Keratinocyte (primary cell): ENCODE measurements at regions not wholly inside any gene's neighbourhood (a gene's known extent, or its start where the extent isn't known, plus 50 kb on each side); places are given as distances from the start of the nearest gene placed in this dataset.
"Not testable (repeated sequence)": the region's sequence is repeated elsewhere in the genome, so short reads cannot be mapped to it uniquely, and the experiment has no call there.

ENCODE experiments used
- CTCF ChIP-seq, 3 experiments: IDR thresholded peaks in 1 of 3; conservative IDR thresholded peaks in 1 of 3; optimal IDR thresholded peaks in 1 of 3; 2 replicates in 2 of 3; 3 replicates in 1 of 3; pipeline versions ENCODE3 to v1.5.1; 2011; ENCODE audit warnings: low read length in 3 of 3, mild to moderate bottlenecking in 3 of 3, moderate library complexity in 2 of 3, control low read depth in 1 of 3, inconsistent platforms in 1 of 3; ENCODE audit not compliant: insufficient read depth in 2 of 3; ENCODE audit errors: extremely low read depth in 1 of 3
- EZH2 ChIP-seq: IDR thresholded peaks from one replicate; pipeline ENCODE4 v1.6.1; 2012; ENCODE audit warnings: inconsistent platforms, mild to moderate bottlenecking, low read length, moderate library complexity

- not testable (repeated sequence) for TF ChIP-seq CTCF (optimal IDR thresholded peaks at IDR 0.05 in 1 of 3, IDR thresholded peaks at IDR 0.05 in 1 of 3, conservative IDR thresholded peaks at IDR 0.05 in 1 of 3; ENCODE audit: extremely low read depth in 1 of 3, insufficient read depth in 2 of 3, low read length in 3 of 3); EZH2
Measured at GRCh38 chr9:39616480-39616879, 261.0 kb downstream of the SPATA31A1 start.
